ENCODE measurements at regions not wholly inside any gene's neighbourhood (a gene's known extent, or its start where the extent isn't known, plus 50 kb on each side); places are given as distances from the start of the nearest gene placed in this dataset.

- TF ChIP-seq RERE (CRISPR knock-in tag; IDR thresholded peaks at IDR 0.05; ENCODE audit: low read depth) (peak; percentile 83), NR2C2 (CRISPR knock-in tag; IDR thresholded peaks at IDR 0.05; ENCODE audit: borderline replicate concordance) (peak; percentile 57; the same call in 1 of the 2 replicates), TCF7 (IDR thresholded peaks at IDR 0.05; ENCODE audit: low read depth) (peak; percentile 93), ZNF605 (CRISPR knock-in tag; IDR thresholded peaks at IDR 0.05) (no peak), THRA (CRISPR knock-in tag; IDR thresholded peaks at IDR 0.05; ENCODE audit: borderline replicate concordance) (peak; percentile 81), MYPOP (CRISPR knock-in tag; IDR thresholded peaks at IDR 0.05) (0 out of 2 replicates have a peak, but pooled peaks have one; percentile 41), ZBTB14 (CRISPR knock-in tag; IDR thresholded peaks at IDR 0.05) (no peak), ZNF234 (CRISPR knock-in tag; conservative IDR thresholded peaks at IDR 0.05) (no peak), EEA1 (CRISPR knock-in tag; IDR thresholded peaks at IDR 0.05; ENCODE audit: borderline replicate concordance) (no peak), ZNF639 (CRISPR knock-in tag; conservative IDR thresholded peaks at IDR 0.05) (no peak), SPEN (CRISPR knock-in tag; IDR thresholded peaks at IDR 0.05; ENCODE audit: low read depth) (no peak), ZEB1 (IDR thresholded peaks at IDR 0.05; ENCODE audit: insufficient replicate concordance, low read depth) (peak; percentile 61), ZNF589 (CRISPR knock-in tag; conservative IDR thresholded peaks at IDR 0.05) (no peak), HDAC2 (CRISPR knock-in tag; IDR thresholded peaks at IDR 0.05) (peak; percentile 60), SMAD9 (CRISPR knock-in tag; IDR thresholded peaks at IDR 0.05) (no peak), ZBTB2 (CRISPR knock-in tag; IDR thresholded peaks at IDR 0.05; ENCODE audit: low read depth) (no peak)
Observed at GRCh38 chr12:24754690-24755638, 193.9 kb downstream of the BCAT1 start (continued).

All from HepG2 (cell line).